PC-3 (cell line): ENCODE measurements at regions not wholly inside any gene's neighbourhood (a gene's known extent, or its start where the extent isn't known, plus 50 kb on each side); places are given as distances from the start of the nearest gene placed in this dataset.

ENCODE experiments used
- EZH2 ChIP-seq: fragments of 300-600 bp; sonication (generic); IDR thresholded peaks from one replicate; pipeline ENCODE4 v1.6.1; 2017; ENCODE audit warnings: antibody characterized with exemption, mild to moderate bottlenecking, low read length; ENCODE audit not compliant: unreplicated experiment
- EZH2phosphoT487 ChIP-seq: fragments of 300-600 bp; sonication (generic); IDR thresholded peaks from 2 replicates; pipeline ENCODE4 v1.6.1; 2018; ENCODE audit warnings: mild to moderate bottlenecking, antibody characterized with exemption, low read length, borderline replicate concordance
- TF ChIP-seq, protein P1 (sequence below): fragments of 300-600 bp; sonication (generic); conservative IDR thresholded peaks from 2 replicates; pipeline ENCODE4 v1.5.1; 2017; ENCODE audit warnings: antibody characterized with exemption, low read depth, mild to moderate bottlenecking, low read length

DNA sequence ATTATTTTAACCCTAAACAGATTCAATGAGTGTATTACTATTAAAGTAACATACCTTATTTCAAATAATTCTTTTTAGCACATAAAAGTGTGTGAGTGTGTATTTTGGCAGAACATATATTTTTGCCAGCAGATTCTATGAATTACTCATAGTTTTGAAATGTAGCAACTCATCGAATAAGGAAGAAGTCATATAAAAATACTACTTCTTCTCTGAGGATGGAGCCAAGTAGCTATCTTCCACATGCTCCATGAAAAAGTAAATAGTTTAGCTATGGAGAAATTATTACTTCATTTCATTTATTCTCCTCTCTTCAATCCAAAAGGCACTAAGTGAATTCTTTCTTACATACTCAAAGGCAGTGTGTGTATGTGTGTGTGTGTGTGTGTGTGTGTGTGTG, 1090.4 kb upstream of the CDH6 start:
- TF ChIP-seq EZH2phosphoT487 (no peak), EZH2 (no peak)
- TF ChIP-seq, protein P1, sequence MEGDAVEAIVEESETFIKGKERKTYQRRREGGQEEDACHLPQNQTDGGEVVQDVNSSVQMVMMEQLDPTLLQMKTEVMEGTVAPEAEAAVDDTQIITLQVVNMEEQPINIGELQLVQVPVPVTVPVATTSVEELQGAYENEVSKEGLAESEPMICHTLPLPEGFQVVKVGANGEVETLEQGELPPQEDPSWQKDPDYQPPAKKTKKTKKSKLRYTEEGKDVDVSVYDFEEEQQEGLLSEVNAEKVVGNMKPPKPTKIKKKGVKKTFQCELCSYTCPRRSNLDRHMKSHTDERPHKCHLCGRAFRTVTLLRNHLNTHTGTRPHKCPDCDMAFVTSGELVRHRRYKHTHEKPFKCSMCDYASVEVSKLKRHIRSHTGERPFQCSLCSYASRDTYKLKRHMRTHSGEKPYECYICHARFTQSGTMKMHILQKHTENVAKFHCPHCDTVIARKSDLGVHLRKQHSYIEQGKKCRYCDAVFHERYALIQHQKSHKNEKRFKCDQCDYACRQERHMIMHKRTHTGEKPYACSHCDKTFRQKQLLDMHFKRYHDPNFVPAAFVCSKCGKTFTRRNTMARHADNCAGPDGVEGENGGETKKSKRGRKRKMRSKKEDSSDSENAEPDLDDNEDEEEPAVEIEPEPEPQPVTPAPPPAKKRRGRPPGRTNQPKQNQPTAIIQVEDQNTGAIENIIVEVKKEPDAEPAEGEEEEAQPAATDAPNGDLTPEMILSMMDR, result no peak; the same call in 1 of the 2 replicates
